Stimulated activated CD4-positive, alpha-beta T cell treated with anti-CD3 and anti-CD28 coated beads, Interleukin-15, amount 100 ng/mL, for 24 hours (primary cell): ENCODE measurements at regions not wholly inside any gene's neighbourhood (a gene's known extent, or its start where the extent isn't known, plus 50 kb on each side); places are given as distances from the start of the nearest gene placed in this dataset.

ENCODE experiments used
- DNase-seq: peaks from one replicate; pipeline ENCODE4 v3.0.0-alpha.2; 2020

- no peak for DNase-seq
These were observed 287.1 kb downstream of the LPIN1 start for GRCh38 chr2:12033494-12033893.

- DNase-seq, result no peak
These were observed 287.9 kb downstream of the LPIN1 start for GRCh38 chr2:12034382-12034781.

GRCh38 chr2:12035029-12035720, 288.7 kb downstream of the LPIN1 start:
- no peak for DNase-seq

- DNase-seq, result no peak
These were observed 289.7 kb downstream of the LPIN1 start for GRCh38 chr2:12035956-12036639.

GRCh38 chr2:12036640-12036983, 290.2 kb downstream of the LPIN1 start:
- no peak for DNase-seq

- DNase-seq, result no peak
These were observed 290.9 kb downstream of the LPIN1 start for GRCh38 chr2:12037301-12037700.

GRCh38 chr2:12041236-12041635, 294.8 kb downstream of the LPIN1 start:
- DNase-seq, result no peak

GRCh38 chr2:12043131-12043530, 296.7 kb downstream of the LPIN1 start:
- DNase-seq, result no peak

- DNase-seq, result peak; percentile 16
These were observed 298.4 kb downstream of the LPIN1 start for GRCh38 chr2:12044857-12045256.

- DNase-seq, result no peak
These were observed 299.4 kb downstream of the LPIN1 start for GRCh38 chr2:12045864-12046291.

- DNase-seq, result no peak
These were observed 300.2 kb downstream of the LPIN1 start for GRCh38 chr2:12046641-12047040.

- DNase-seq, result no peak
These were observed 301.3 kb downstream of the LPIN1 start for GRCh38 chr2:12047761-12048160.

- no peak for DNase-seq
These were observed 302.1 kb downstream of the LPIN1 start for GRCh38 chr2:12048550-12048949.

GRCh38 chr2:12050396-12050795, 304.0 kb downstream of the LPIN1 start:
- DNase-seq, result no peak

- no peak for DNase-seq
These were observed 305.4 kb downstream of the LPIN1 start for GRCh38 chr2:12051831-12052230.

- DNase-seq, result no peak
These were observed 306.4 kb downstream of the LPIN1 start for GRCh38 chr2:12052796-12053195.

GRCh38 chr2:12054956-12055618, 308.7 kb downstream of the LPIN1 start:
- no peak for DNase-seq

GRCh38 chr2:12057436-12058166, 311.2 kb downstream of the LPIN1 start:
- no peak for DNase-seq

GRCh38 chr2:12059616-12060441, 313.4 kb downstream of the LPIN1 start:
- DNase-seq, result no peak

- DNase-seq, result no peak
These were observed 314.5 kb downstream of the LPIN1 start for GRCh38 chr2:12060886-12061285.

- no peak for DNase-seq
These were observed 315.0 kb downstream of the LPIN1 start for GRCh38 chr2:12061286-12062052.

- no peak for DNase-seq
These were observed 315.6 kb downstream of the LPIN1 start for GRCh38 chr2:12062053-12062395.
